Keratinocyte (primary cell): ENCODE measurements at regions not wholly inside any gene's neighbourhood (a gene's known extent, or its start where the extent isn't known, plus 50 kb on each side); places are given as distances from the start of the nearest gene placed in this dataset.
A peak's percentile ranks its signal among the peaks of the same experiment; 100 is the strongest.

Experiments
- DNase-seq: peaks from one replicate; pipeline ENCODE4 v3.0.0-alpha.2; 2011; ENCODE audit warnings: low read depth, missing footprints, low spot score
- FAIRE-seq: peaks from 2 replicates; lab custom pipeline; 2011; peaks lifted over from hg19 to GRCh38; lab: Jason Lieb, UNC
- H2AFZ ChIP-seq: 2 replicates; pipeline ENCODE4 v1.6.0; 2012; ENCODE audit warnings: low read length, control low read depth, inconsistent platforms; ENCODE audit not compliant: control insufficient read depth
- H3K27ac ChIP-seq: 2 replicates; pipeline ENCODE4 v1.5.1; 2011; ENCODE audit warnings: low read length; ENCODE audit not compliant: control insufficient read depth, insufficient read depth
- H3K27me3 ChIP-seq: 3 replicates; pipeline ENCODE4 v1.6.0; 2011; ENCODE audit warnings: low read length; ENCODE audit not compliant: control insufficient read depth, insufficient read depth; ENCODE audit errors: extremely low read depth
- H3K36me3 ChIP-seq, 2 experiments: 2 replicates in 1 of 2; 3 replicates in 1 of 2; pipeline ENCODE4 v1.5.1; 2011; ENCODE audit warnings: low read length in 2 of 2, mild to moderate bottlenecking in 1 of 2; ENCODE audit not compliant: control insufficient read depth in 2 of 2, insufficient read depth in 2 of 2; ENCODE audit errors: extremely low read depth in 1 of 2
- H3K4me1 ChIP-seq: 3 replicates; pipeline ENCODE4 v1.5.1; 2011; ENCODE audit warnings: low read length; ENCODE audit not compliant: control insufficient read depth, insufficient read depth; ENCODE audit errors: extremely low read depth
- H3K4me2 ChIP-seq: 3 replicates; pipeline ENCODE4 v1.6.0; 2011; ENCODE audit warnings: low read depth, low read length; ENCODE audit not compliant: control insufficient read depth, insufficient read depth; ENCODE audit errors: extremely low read depth
- H3K4me3 ChIP-seq, 3 experiments: fragments of 200-600 bp in 1 of 3; sonication (generic) in 1 of 3; 2 replicates in 2 of 3; 3 replicates in 1 of 3; pipeline ENCODE4 v1.5.1; 2011 to 2016; ENCODE audit warnings: low read length in 3 of 3, mild to moderate bottlenecking in 3 of 3, control low read depth in 2 of 3, inconsistent platforms in 1 of 3, low read depth in 1 of 3, mixed read lengths in 1 of 3, mixed run types in 1 of 3, moderate library complexity in 1 of 3; ENCODE audit not compliant: control insufficient read depth in 2 of 3, insufficient read depth in 2 of 3; ENCODE audit errors: extremely low read depth in 1 of 3
- H3K79me2 ChIP-seq: 2 replicates; pipeline ENCODE4 v1.6.0; 2012; ENCODE audit warnings: low read length; ENCODE audit not compliant: control insufficient read depth, insufficient read depth
- H3K9ac ChIP-seq: 3 replicates; pipeline ENCODE4 v1.6.0; 2011; ENCODE audit warnings: low read length; ENCODE audit not compliant: control insufficient read depth, insufficient read depth; ENCODE audit errors: extremely low read depth
- H3K9me1 ChIP-seq: 3 replicates; pipeline ENCODE4 v1.6.0; 2011; ENCODE audit warnings: low read length; ENCODE audit not compliant: control insufficient read depth, insufficient read depth; ENCODE audit errors: extremely low read depth
- H3K9me3 ChIP-seq: 2 replicates; pipeline ENCODE4 v1.5.1; 2012; ENCODE audit warnings: low read depth, low read length; ENCODE audit not compliant: control insufficient read depth
- H4K20me1 ChIP-seq: 3 replicates; pipeline ENCODE4 v1.6.0; 2011; ENCODE audit warnings: low read length; ENCODE audit not compliant: control insufficient read depth, insufficient read depth; ENCODE audit errors: extremely low read depth
- EZH2 ChIP-seq: IDR thresholded peaks from one replicate; pipeline ENCODE4 v1.6.1; 2012; ENCODE audit warnings: inconsistent platforms, mild to moderate bottlenecking, low read length, moderate library complexity
- dilution Hi-C: fragments of 300-500 bp; cut with MboI; formaldehyde crosslinking; loops from one replicate; pipeline ENCODE4 v1.7.0; 2020; ENCODE audit warnings: low sequenced_read_pairs; ENCODE audit not compliant: extremely low pct_ligation_motif_present
- TF ChIP-seq, protein P1 (sequence below), 3 experiments: IDR thresholded peaks in 1 of 3; conservative IDR thresholded peaks in 1 of 3; optimal IDR thresholded peaks in 1 of 3; 2 replicates in 2 of 3; 3 replicates in 1 of 3; pipeline versions ENCODE3 to v1.5.1; 2011; ENCODE audit warnings: low read length in 3 of 3, mild to moderate bottlenecking in 3 of 3, moderate library complexity in 2 of 3, control low read depth in 1 of 3, inconsistent platforms in 1 of 3; ENCODE audit not compliant: insufficient read depth in 2 of 3; ENCODE audit errors: extremely low read depth in 1 of 3

DNA sequence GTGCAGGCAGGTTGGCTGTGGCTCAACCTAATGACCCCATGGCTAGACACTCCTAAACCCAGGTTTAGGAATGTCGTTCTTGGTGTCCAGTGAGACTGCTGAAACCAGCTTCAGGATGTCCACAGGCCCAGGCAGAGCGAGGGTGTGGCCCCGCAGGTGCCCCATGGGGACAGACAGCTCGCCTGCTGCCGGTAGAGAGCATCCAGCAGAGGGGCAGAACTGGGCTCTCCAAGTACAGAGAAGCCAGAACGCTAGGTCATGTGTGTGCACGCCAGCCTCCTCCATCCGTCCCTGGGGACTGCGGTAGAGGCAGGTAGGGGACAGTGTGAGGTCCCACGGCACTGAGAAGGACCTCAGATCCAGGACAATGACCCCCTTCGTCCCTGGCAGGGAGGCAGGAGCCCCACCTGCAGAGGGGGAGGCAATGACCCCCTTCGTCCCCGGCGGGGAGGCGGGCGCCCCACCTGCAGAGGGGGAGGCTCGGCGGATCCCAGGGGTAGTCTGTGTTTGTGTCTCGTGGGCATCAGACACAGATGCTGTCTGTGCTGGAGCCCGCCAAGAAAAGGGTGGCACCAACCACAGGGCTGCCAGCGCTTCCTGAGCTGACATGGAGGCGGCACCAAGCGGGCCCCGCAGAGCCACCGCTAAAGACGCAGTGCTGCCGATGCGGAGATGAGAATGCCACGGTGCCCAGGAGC lies 118.4 kb downstream of the FAM53A start:
- H3K79me2 ChIP-seq: no peaks in the 10 kb centered on the region
- TF ChIP-seq, protein P1, sequence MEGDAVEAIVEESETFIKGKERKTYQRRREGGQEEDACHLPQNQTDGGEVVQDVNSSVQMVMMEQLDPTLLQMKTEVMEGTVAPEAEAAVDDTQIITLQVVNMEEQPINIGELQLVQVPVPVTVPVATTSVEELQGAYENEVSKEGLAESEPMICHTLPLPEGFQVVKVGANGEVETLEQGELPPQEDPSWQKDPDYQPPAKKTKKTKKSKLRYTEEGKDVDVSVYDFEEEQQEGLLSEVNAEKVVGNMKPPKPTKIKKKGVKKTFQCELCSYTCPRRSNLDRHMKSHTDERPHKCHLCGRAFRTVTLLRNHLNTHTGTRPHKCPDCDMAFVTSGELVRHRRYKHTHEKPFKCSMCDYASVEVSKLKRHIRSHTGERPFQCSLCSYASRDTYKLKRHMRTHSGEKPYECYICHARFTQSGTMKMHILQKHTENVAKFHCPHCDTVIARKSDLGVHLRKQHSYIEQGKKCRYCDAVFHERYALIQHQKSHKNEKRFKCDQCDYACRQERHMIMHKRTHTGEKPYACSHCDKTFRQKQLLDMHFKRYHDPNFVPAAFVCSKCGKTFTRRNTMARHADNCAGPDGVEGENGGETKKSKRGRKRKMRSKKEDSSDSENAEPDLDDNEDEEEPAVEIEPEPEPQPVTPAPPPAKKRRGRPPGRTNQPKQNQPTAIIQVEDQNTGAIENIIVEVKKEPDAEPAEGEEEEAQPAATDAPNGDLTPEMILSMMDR (optimal IDR thresholded peaks at IDR 0.05 in 1 of 3, IDR thresholded peaks at IDR 0.05 in 1 of 3, conservative IDR thresholded peaks at IDR 0.05 in 1 of 3; ENCODE audit: extremely low read depth in 1 of 3, insufficient read depth in 2 of 3, low read length in 3 of 3): no peak
- no peak for TF ChIP-seq EZH2
- H3K4me3 ChIP-seq: no peak overlapping the region
- no peak overlapping the region for H3K27ac ChIP-seq
- no peaks in the 10 kb centered on the region for H3K9me1 ChIP-seq
- peaks cover 7% of the 10 kb centered on the region for H3K4me1 ChIP-seq
- no peak overlapping the region for H3K9ac ChIP-seq
- H4K20me1 ChIP-seq: no peaks in the 10 kb centered on the region
- H3K9me3 ChIP-seq: no peaks in the 10 kb centered on the region
- dilution Hi-C loops: no loop called here
- FAIRE-seq (no peak), DNase-seq (no peak)
- peak overlapping the region; percentile 22 for H3K4me2 ChIP-seq
- H2AFZ ChIP-seq: no peak overlapping the region
- H3K27me3 ChIP-seq: peaks cover 48% of the 10 kb centered on the region
- no peaks in the 10 kb centered on the region for H3K36me3 ChIP-seq

DNA sequence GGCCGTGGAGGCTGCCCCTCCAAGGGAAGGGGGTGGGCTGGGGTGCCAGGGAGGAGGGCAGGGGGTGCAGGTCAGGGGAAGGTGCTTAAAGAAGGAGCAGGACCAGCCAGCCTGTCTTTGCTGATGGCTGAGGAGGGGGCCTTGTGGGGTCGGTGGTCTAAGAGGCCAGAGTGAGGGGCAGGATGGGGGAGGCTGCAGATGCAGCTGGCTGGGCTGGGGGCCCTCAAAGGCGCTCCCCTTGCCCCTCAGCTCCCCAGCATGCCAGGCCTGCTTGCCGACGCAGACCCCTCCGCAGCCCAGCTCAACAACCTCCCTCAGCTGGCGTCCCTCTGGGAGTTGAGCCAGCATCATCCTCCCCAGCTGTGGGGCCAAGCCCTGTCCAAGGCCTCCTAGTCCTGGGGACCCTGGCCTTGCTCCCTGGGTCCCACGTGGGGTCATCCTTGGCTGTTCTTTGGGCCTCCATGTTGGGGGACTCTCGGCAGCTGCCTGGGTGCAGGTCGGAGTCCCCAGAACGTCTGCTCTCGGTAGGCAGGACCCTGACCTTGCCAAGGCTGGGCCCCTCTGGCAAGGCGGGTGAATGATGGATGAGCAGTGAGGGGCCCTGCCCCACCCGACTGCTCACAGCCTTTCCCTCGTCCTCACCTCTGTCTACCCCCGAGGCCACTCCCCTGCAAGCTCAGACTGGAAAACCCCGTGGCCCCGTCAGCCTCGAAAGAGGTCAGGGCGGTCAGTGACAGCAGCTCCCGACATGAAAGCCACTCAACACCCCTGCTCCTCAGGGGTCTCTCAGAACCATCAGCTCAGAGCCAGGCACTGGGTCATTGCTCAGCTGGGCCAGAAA lies 119.4 kb downstream of the FAM53A start:
- Histone ChIP-seq H3K9ac (no peak overlapping the region), H4K20me1 (no peaks in the 10 kb centered on the region), H3K79me2 (no peaks in the 10 kb centered on the region), H3K4me3 (no peak overlapping the region), H3K4me2 (no peak overlapping the region), H3K9me1 (no peaks in the 10 kb centered on the region), H2AFZ (no peak overlapping the region), H3K27me3 (peaks cover 48% of the 10 kb centered on the region), H3K27ac (no peak overlapping the region), H3K9me3 (no peaks in the 10 kb centered on the region), H3K4me1 (peaks cover 7% of the 10 kb centered on the region), H3K36me3 (no peaks in the 10 kb centered on the region)
- FAIRE-seq (no peak), DNase-seq (no peak)
- peak; percentile 35 for TF ChIP-seq EZH2
- TF ChIP-seq, protein P1 (optimal IDR thresholded peaks at IDR 0.05 in 1 of 3, IDR thresholded peaks at IDR 0.05 in 1 of 3, conservative IDR thresholded peaks at IDR 0.05 in 1 of 3; ENCODE audit: extremely low read depth in 1 of 3, insufficient read depth in 2 of 3, low read length in 3 of 3): no peak
- dilution Hi-C loops: no loop called here
